ENCODE measurements at regions not wholly inside any gene's neighbourhood (a gene's known extent, or its start where the extent isn't known, plus 50 kb on each side); places are given as distances from the start of the nearest gene placed in this dataset.

GRCh38 chrX:1911401-1912128, 296.7 kb downstream of the ASMT start:
- no peaks in the 10 kb centered on the region for H3K36me3 Mint-ChIP-seq
- H3K27ac Mint-ChIP-seq, result no peak overlapping the region
- peaks cover 3% of the 10 kb centered on the region for H3K9me3 Mint-ChIP-seq
- H3K4me1 Mint-ChIP-seq, result no peaks in the 10 kb centered on the region
- H3K27me3 Mint-ChIP-seq, result no peaks in the 10 kb centered on the region
- H3K4me3 Mint-ChIP-seq, result no peak overlapping the region
- DNase-seq, result no peak
- CTCF ChIA-PET, result no interaction called here

- Mint-ChIP-seq H3K4me1 (no peaks in the 10 kb centered on the region), H3K36me3 (no peaks in the 10 kb centered on the region), H3K27me3 (no peaks in the 10 kb centered on the region), H3K9me3 (peaks cover 2% of the 10 kb centered on the region), H3K27ac (no peak overlapping the region), H3K4me3 (no peak overlapping the region)
- no peak for DNase-seq
- CTCF ChIA-PET, result no interaction called here
Measured at GRCh38 chrX:1912193-1912592, 297.3 kb downstream of the ASMT start.

DNA sequence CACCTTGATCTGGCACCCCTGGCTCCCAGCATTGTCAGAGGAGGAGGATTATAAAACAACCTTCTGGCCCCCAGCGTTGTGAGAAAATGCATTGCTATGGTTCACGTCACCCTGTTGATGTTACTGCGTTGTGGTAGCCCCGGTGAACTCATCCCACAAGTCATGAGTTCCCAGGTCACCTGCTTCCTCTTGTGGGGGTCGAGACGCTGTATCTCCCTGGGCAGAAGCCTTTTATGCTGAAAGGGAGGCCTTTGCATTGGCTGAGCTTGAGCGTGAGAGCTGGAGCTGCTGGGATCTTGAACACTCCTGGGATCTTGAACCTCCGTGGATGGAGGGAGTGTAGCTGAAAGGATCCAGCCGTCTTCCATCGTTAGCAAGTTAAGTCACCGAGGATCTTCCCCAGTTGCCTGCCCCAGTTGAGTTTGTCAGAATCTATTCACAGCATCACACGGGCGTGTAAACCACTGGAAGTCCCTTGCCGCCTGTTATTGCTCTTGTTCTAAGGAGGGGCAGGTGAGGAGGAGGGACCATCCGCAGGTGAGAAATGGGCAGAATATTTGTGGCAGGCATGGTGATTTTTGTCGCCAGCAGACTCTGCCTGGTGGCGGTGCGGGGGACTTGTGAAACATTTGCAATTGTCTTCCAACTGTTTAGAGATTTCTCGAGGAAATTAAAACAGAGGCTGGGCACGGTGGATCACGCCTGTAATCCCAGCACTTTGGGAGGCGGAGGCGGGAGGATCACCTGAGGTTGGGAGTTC, 299.9 kb downstream of the ASMT start:
- H3K4me3 Mint-ChIP-seq, result no peak overlapping the region
- no peak for DNase-seq
- no peaks in the 10 kb centered on the region for H3K4me1 Mint-ChIP-seq
- H3K36me3 Mint-ChIP-seq, result no peaks in the 10 kb centered on the region
- no peak overlapping the region for H3K27ac Mint-ChIP-seq
- CTCF ChIA-PET, result no interaction called here
- no peaks in the 10 kb centered on the region for H3K27me3 Mint-ChIP-seq
- H3K9me3 Mint-ChIP-seq, result peaks cover 2% of the 10 kb centered on the region

GRCh38 chrX:1918780-1919179, 303.9 kb downstream of the ASMT start:
- no peaks in the 10 kb centered on the region for H3K36me3 Mint-ChIP-seq
- H3K27ac Mint-ChIP-seq, result no peak overlapping the region
- no peak for DNase-seq
- CTCF ChIA-PET, result no interaction called here
- no peaks in the 10 kb centered on the region for H3K4me1 Mint-ChIP-seq
- H3K27me3 Mint-ChIP-seq, result no peaks in the 10 kb centered on the region
- H3K9me3 Mint-ChIP-seq, result peaks cover 2% of the 10 kb centered on the region
- H3K4me3 Mint-ChIP-seq, result no peak overlapping the region

DNA sequence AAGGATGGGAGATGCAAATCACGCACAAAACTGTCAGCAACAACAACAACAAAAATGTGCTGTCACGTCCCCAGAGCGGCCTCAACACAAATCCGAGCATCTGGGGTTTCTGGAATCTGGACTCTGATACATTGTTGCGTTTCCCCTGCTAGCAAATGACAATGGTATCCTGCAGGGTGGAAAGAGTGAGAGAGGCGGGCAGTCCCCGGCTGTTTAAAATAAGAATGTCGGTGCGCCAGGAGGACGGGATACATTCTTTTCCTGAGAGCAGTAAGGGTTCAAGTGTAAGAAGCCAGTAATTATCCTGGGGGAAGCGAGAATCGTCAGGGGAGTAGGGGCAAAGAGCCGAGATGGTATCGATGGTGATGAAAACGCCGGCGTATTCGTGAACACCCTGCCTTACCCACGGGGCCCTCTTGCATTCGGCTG, 310.2 kb downstream of the ASMT start:
- DNase-seq, result no peak
- peaks cover 7% of the 10 kb centered on the region for H3K27me3 Mint-ChIP-seq
- no peaks in the 10 kb centered on the region for H3K9me3 Mint-ChIP-seq
- H3K36me3 Mint-ChIP-seq, result no peaks in the 10 kb centered on the region
- no peaks in the 10 kb centered on the region for H3K4me1 Mint-ChIP-seq
- CTCF ChIA-PET, result no interaction called here
- H3K27ac Mint-ChIP-seq, result no peak overlapping the region
- no peak overlapping the region for H3K4me3 Mint-ChIP-seq

DNA sequence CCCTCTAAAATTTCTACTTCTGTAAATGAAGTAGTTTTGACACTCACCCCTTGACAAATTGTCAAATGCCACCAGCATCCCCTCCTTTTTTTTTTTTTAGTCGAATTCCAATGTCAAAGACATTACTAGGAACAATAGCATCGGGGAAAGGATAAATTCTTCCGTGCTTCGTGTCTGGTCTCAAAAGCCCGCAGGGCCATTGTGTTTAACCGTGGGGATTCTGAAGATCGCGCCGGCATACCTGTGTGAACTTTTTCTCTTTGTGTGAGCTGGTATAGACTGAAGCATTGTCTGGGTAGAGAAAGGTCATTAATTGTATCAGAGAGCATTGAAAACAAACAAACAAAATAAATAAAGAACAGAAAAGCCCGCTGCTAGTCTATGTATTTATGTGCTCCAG, 313.9 kb downstream of the ASMT start:
- H3K27me3 Mint-ChIP-seq, result peaks cover 7% of the 10 kb centered on the region
- DNase-seq, result no peak
- H3K36me3 Mint-ChIP-seq, result no peaks in the 10 kb centered on the region
- H3K27ac Mint-ChIP-seq, result no peak overlapping the region
- peaks cover 2% of the 10 kb centered on the region for H3K9me3 Mint-ChIP-seq
- CTCF ChIA-PET, result no interaction called here
- H3K4me1 Mint-ChIP-seq, result no peaks in the 10 kb centered on the region
- H3K4me3 Mint-ChIP-seq, result no peak overlapping the region

DNA sequence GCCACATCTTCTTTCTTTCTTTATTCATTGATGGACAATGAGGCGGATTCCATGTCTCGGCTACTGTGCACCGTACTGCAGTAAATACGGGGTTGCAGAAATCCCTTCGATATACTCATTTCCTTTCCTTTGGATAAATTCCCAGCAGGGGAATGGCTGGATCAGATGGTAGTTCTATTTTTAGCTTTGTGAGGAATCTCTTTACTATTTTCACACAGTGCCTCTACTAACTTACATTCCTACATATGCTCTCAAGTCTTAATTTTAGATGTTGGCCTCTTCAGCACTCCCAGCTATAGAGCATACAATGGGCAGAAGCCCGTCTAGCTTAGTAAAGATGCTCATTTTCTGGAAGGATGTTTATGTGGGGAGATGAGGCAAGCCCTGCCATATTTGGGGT, 317.4 kb downstream of the ASMT start:
- Mint-ChIP-seq H3K27ac (no peak overlapping the region), H3K36me3 (no peaks in the 10 kb centered on the region), H3K9me3 (peaks cover 2% of the 10 kb centered on the region), H3K27me3 (no peaks in the 10 kb centered on the region), H3K4me1 (no peaks in the 10 kb centered on the region), H3K4me3 (no peak overlapping the region)
- DNase-seq, result no peak
- CTCF ChIA-PET, result no interaction called here

- H3K4me3 Mint-ChIP-seq, result no peak overlapping the region
- no peaks in the 10 kb centered on the region for H3K4me1 Mint-ChIP-seq
- H3K9me3 Mint-ChIP-seq, result peaks cover 11% of the 10 kb centered on the region
- no peak for DNase-seq
- no peaks in the 10 kb centered on the region for H3K36me3 Mint-ChIP-seq
- H3K27ac Mint-ChIP-seq, result no peak overlapping the region
- CTCF ChIA-PET, result no interaction called here
- H3K27me3 Mint-ChIP-seq, result no peaks in the 10 kb centered on the region
Measured at GRCh38 chrX:1933964-1934363, 319.1 kb downstream of the ASMT start.

DNA sequence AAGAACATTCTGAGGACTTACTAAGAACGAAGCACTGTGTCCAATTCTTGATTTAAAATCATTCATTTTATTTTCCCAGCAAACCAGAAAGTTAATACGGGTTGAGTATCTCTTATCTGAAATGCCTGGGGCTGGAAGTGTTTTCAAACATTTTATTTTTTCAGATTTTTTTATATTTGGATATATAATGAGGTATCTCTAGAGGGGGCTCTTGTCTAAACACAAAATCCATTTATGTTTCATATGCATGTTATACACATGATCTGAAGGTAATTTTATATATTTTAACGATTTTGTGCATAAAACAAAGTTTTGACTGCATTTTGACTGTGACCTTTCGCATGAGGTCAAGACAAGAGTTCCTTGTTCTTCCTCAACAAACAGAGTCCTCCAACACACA, 320.9 kb downstream of the ASMT start:
- Mint-ChIP-seq H3K4me1 (no peaks in the 10 kb centered on the region), H3K36me3 (no peaks in the 10 kb centered on the region), H3K27ac (no peak overlapping the region), H3K4me3 (no peak overlapping the region), H3K27me3 (no peaks in the 10 kb centered on the region), H3K9me3 (peaks cover 16% of the 10 kb centered on the region)
- no peak for DNase-seq
- CTCF ChIA-PET, result no interaction called here

GRCh38 chrX:1938190-1938589, 323.3 kb downstream of the ASMT start:
- Mint-ChIP-seq H3K9me3 (peaks cover 14% of the 10 kb centered on the region), H3K27ac (no peak overlapping the region), H3K4me1 (no peaks in the 10 kb centered on the region), H3K27me3 (no peaks in the 10 kb centered on the region), H3K36me3 (no peaks in the 10 kb centered on the region), H3K4me3 (no peak overlapping the region)
- DNase-seq, result no peak
- CTCF ChIA-PET, result no interaction called here

DNA sequence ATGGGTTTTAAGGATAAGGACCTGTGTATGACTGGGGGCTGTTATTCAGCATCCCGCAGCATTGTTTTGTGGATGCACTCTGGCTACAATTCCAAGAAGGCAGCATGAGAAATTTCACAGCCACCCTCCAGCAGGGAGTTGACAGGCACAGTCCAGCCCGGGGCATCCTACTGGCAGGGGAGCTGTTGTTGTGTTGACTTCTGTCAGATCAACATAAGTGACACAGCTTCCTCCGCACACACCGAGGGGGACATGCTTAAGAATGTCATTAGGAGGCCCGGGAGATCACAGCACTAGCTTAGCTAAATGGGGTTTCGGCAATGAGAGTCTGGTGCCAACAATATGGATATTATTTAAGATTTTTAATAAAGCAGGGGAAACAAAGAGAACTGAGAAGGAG, 326.5 kb downstream of the ASMT start:
- Mint-ChIP-seq H3K27me3 (no peaks in the 10 kb centered on the region), H3K4me3 (no peak overlapping the region), H3K9me3 (peaks cover 14% of the 10 kb centered on the region), H3K27ac (no peak overlapping the region), H3K4me1 (no peaks in the 10 kb centered on the region), H3K36me3 (no peaks in the 10 kb centered on the region)
- CTCF ChIA-PET, result no interaction called here
- no peak for DNase-seq

DNA sequence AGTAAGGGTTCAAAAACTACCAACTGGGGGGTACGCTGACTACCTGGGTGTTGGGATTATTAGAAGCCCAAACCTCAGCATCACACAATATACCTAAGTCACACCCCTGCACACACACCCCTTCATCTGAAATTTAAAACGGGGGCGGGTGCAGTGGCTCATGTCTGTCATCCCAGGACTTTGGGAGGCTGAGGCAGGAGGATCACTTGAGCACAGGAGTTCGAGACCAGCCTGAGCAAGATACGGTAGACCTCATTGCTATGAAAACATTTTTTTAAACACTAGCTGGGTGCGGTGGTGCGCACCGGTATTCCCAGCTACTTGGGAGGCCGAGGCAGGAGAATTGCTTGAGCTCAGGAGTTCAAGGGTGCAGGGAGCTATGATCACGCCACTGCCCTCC, 331.0 kb downstream of the ASMT start:
- Mint-ChIP-seq H3K4me1 (no peaks in the 10 kb centered on the region), H3K36me3 (no peaks in the 10 kb centered on the region), H3K27me3 (no peaks in the 10 kb centered on the region), H3K27ac (no peak overlapping the region), H3K9me3 (no peaks in the 10 kb centered on the region), H3K4me3 (no peak overlapping the region)
- DNase-seq, result peak; percentile 25
- CTCF ChIA-PET, result no interaction called here

GRCh38 chrX:1946974-1947373, 332.1 kb downstream of the ASMT start:
- CTCF ChIA-PET, result no interaction called here
- Mint-ChIP-seq H3K4me1 (no peaks in the 10 kb centered on the region), H3K36me3 (no peaks in the 10 kb centered on the region), H3K4me3 (no peak overlapping the region), H3K9me3 (no peaks in the 10 kb centered on the region), H3K27ac (no peak overlapping the region), H3K27me3 (no peaks in the 10 kb centered on the region)
- DNase-seq, result no peak
